Glutamatergic neuron (in vitro differentiated cells): ENCODE measurements at regions not wholly inside any gene's neighbourhood (a gene's known extent, or its start where the extent isn't known, plus 50 kb on each side); places are given as distances from the start of the nearest gene placed in this dataset.

Source experiments
- DNase-seq: peaks from one replicate; pipeline ENCODE4 v3.0.0; 2022
- H3K27ac Mint-ChIP-seq: one replicate; pipeline ENCODE4 v1.8.0; 2020; ENCODE audit warnings: mild to moderate bottlenecking, mixed read lengths, inconsistent platforms; ENCODE audit not compliant: unreplicated experiment
- H3K27me3 Mint-ChIP-seq: one replicate; pipeline ENCODE4 v1.8.0; 2020; ENCODE audit warnings: mild to moderate bottlenecking, moderate library complexity, mixed read lengths, inconsistent platforms; ENCODE audit not compliant: unreplicated experiment
- H3K36me3 Mint-ChIP-seq: one replicate; pipeline ENCODE4 v1.8.0; 2020; ENCODE audit warnings: mild to moderate bottlenecking, mixed read lengths, inconsistent platforms; ENCODE audit not compliant: unreplicated experiment
- H3K4me1 Mint-ChIP-seq: one replicate; pipeline ENCODE4 v1.8.0; 2020; ENCODE audit warnings: mild to moderate bottlenecking, low read depth, mixed read lengths, inconsistent platforms; ENCODE audit not compliant: unreplicated experiment
- H3K4me3 Mint-ChIP-seq: one replicate; pipeline ENCODE4 v1.8.0; 2020; ENCODE audit warnings: mild to moderate bottlenecking, mixed read lengths, inconsistent platforms; ENCODE audit not compliant: unreplicated experiment
- H3K9me3 Mint-ChIP-seq: one replicate; pipeline ENCODE4 v1.8.0; 2020; ENCODE audit warnings: mild to moderate bottlenecking, moderate library complexity, mixed read lengths, inconsistent platforms; ENCODE audit not compliant: unreplicated experiment
- TF ChIP-seq, protein P1 (sequence below): fragments of 200-600 bp; sonication (generic); IDR thresholded peaks from one replicate; pipeline ENCODE4 v1.5.0; 2021; ENCODE audit not compliant: partially characterized antibody, unreplicated experiment

- no peaks in the 10 kb centered on the region for H3K36me3 Mint-ChIP-seq
- no peaks in the 10 kb centered on the region for H3K27me3 Mint-ChIP-seq
- H3K4me3 Mint-ChIP-seq: no peak overlapping the region
- no peak for DNase-seq
- no peak overlapping the region for H3K27ac Mint-ChIP-seq
- no peaks in the 10 kb centered on the region for H3K4me1 Mint-ChIP-seq
- H3K9me3 Mint-ChIP-seq: no peaks in the 10 kb centered on the region
- TF ChIP-seq, protein P1, sequence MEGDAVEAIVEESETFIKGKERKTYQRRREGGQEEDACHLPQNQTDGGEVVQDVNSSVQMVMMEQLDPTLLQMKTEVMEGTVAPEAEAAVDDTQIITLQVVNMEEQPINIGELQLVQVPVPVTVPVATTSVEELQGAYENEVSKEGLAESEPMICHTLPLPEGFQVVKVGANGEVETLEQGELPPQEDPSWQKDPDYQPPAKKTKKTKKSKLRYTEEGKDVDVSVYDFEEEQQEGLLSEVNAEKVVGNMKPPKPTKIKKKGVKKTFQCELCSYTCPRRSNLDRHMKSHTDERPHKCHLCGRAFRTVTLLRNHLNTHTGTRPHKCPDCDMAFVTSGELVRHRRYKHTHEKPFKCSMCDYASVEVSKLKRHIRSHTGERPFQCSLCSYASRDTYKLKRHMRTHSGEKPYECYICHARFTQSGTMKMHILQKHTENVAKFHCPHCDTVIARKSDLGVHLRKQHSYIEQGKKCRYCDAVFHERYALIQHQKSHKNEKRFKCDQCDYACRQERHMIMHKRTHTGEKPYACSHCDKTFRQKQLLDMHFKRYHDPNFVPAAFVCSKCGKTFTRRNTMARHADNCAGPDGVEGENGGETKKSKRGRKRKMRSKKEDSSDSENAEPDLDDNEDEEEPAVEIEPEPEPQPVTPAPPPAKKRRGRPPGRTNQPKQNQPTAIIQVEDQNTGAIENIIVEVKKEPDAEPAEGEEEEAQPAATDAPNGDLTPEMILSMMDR: no peak
Observed at GRCh38 chr1:242877229-242877628, 352.7 kb upstream of the PLD5 start.

DNA sequence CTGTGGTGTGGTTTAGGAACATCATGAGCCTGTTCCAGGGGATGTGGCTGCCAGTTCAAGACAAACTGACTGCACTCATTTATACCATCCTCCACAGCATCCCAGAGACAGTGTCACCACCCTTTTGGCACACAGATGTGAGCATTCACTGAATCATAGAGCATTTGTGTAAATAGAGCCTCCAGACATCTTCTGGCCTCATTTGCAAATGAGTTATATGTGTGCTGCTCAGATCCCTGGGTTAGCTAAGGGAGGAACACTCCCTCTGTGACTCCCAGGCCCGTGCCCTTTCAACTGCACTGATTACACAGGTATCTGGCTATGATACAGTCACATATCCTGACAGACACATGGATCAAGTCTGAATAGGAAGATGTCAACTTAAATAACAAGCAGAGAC lies 351.5 kb upstream of the PLD5 start:
- Mint-ChIP-seq H3K36me3 (no peaks in the 10 kb centered on the region), H3K4me1 (no peaks in the 10 kb centered on the region), H3K27ac (no peak overlapping the region), H3K27me3 (no peaks in the 10 kb centered on the region), H3K4me3 (no peak overlapping the region), H3K9me3 (no peaks in the 10 kb centered on the region)
- TF ChIP-seq, protein P1: no peak
- no peak for DNase-seq

DNA sequence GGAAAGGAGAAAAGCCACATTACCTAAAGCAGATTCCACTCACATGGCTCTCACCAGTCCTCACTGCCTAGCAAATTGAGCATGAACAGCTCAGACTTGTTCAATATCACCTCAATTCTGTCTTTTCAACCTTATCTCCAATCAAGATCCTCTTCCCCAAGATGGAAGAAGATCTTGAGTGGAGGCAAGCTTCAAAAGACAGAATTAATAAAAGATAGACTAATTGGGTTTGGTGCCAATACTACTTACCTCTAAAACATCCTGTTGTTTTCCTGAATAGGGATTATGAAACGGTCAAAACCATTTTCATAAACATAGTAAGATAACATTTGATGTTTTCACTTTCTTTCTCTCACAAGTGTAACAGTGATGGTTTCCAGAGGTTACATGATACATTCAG lies 349.2 kb upstream of the PLD5 start:
- no peaks in the 10 kb centered on the region for H3K27me3 Mint-ChIP-seq
- H3K36me3 Mint-ChIP-seq: no peaks in the 10 kb centered on the region
- no peak overlapping the region for H3K4me3 Mint-ChIP-seq
- no peaks in the 10 kb centered on the region for H3K9me3 Mint-ChIP-seq
- TF ChIP-seq, protein P1: no peak
- H3K27ac Mint-ChIP-seq: no peak overlapping the region
- no peak for DNase-seq
- H3K4me1 Mint-ChIP-seq: no peaks in the 10 kb centered on the region

DNA sequence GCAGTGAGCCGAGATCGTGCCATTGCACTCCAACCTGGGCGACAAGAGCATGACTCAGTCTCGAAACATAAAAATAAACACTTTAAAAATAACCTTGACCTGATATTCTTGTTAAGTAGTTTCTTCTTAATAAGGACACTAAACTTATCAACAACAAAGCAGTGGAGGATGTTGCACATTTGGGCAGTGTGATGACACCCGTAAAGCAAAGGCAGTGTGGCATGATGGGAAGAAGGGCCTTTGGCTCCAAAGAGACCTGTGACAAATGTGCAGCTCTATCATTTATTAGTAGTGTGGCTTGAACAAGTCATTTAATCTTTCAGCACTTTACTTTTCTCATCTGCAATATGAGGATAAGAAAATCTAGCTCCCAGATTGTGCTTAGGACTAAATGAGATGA lies 348.0 kb upstream of the PLD5 start:
- Mint-ChIP-seq H3K4me3 (no peak overlapping the region), H3K36me3 (no peaks in the 10 kb centered on the region), H3K27me3 (peaks cover 2% of the 10 kb centered on the region), H3K4me1 (no peaks in the 10 kb centered on the region), H3K27ac (no peak overlapping the region), H3K9me3 (no peaks in the 10 kb centered on the region)
- TF ChIP-seq, protein P1: no peak
- DNase-seq: no peak

DNA sequence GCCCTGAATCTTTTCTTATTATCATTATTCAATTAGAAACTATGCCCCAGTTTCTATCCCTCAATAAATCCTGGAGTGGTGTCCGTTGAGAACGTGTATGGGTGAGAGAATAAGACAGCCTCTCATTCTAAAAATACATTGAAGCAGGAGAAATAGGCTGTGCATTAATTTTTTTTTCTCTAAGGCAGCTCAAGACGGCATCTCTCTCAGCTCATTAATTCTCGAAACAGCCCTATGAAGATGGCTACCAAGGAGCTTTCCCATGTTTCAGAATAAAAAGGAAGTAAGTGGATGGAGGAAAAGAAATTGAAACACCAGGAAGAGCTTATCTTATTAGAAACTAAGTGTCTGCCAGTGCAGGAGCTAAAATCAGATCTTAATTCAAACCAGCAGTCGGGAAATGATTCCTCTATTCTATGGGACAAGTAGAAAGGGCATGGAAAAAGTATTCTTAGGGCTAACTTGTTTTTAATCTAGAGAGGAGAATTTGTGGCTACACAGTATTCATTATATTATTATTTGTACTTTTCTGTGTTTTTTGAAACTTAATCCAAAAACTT lies 347.1 kb upstream of the PLD5 start:
- Mint-ChIP-seq H3K9me3 (no peaks in the 10 kb centered on the region), H3K36me3 (no peaks in the 10 kb centered on the region), H3K27ac (no peak overlapping the region), H3K4me3 (no peak overlapping the region), H3K27me3 (peaks cover 2% of the 10 kb centered on the region), H3K4me1 (no peaks in the 10 kb centered on the region)
- DNase-seq: no peak
- TF ChIP-seq, protein P1: no peak
